HG02943 (cell line): ENCODE measurements at regions not wholly inside any gene's neighbourhood (a gene's known extent, or its start where the extent isn't known, plus 50 kb on each side); places are given as distances from the start of the nearest gene placed in this dataset.
"Not testable (repeated sequence)": the region's sequence is repeated elsewhere in the genome, so short reads cannot be mapped to it uniquely, and the experiment has no call there.

Experiments
- ATAC-seq: cut with Tn5 transposase; IDR thresholded peaks from one replicate; pipeline ENCODE4 v1.9.1; 2021; ENCODE audit warnings: mild to moderate bottlenecking, low read depth, moderate library complexity; ENCODE audit not compliant: unreplicated experiment

DNA sequence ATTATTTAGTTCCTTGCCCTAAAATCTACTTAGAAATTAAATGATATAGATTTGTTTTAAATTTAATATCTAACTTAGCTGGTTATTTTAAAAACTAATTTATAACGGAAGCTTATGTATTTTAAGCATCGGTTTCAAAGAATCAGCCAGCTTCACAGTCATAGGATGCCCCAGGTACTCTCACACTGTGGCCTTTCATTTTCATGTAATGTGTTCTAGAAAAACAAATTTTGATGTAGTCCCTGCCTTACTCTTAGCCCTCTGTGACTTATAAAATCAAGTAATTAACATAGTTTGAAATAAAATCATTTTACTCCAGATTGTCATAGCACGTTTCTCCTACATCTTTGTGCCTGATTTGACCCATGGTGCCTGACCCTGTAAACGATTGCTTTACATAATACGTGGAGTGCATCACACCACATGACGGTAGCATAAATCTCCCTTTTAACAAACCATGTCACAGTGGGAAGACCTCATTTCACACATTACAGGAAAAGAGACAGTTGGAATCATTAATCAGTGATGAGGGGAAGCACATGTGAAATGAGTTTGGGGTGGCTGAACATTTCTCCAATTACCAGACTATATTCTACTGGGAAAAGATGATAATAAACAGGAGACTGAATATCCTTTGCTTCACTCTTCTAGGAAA is 731.5 kb upstream of the CDH9 start:
- ATAC-seq = no peak

DNA sequence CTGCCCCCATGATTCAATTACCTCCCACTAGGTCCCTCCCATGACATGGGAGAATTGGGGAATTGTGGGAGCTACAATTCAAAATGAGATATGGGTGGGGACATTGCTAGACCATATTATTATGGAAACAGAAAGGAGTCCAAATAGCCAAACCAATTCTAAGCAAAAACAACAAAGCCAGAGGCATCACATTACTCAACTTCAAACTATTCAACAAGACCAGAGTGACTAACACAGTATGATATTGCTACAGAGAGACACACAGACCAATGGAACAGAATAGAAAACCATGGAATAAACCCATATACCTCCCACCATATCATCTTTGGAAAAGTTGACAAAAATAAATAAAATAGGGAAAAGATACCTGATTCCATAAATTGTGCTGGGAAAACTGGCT is 710.5 kb upstream of the CDH9 start:
- no peak for ATAC-seq

DNA sequence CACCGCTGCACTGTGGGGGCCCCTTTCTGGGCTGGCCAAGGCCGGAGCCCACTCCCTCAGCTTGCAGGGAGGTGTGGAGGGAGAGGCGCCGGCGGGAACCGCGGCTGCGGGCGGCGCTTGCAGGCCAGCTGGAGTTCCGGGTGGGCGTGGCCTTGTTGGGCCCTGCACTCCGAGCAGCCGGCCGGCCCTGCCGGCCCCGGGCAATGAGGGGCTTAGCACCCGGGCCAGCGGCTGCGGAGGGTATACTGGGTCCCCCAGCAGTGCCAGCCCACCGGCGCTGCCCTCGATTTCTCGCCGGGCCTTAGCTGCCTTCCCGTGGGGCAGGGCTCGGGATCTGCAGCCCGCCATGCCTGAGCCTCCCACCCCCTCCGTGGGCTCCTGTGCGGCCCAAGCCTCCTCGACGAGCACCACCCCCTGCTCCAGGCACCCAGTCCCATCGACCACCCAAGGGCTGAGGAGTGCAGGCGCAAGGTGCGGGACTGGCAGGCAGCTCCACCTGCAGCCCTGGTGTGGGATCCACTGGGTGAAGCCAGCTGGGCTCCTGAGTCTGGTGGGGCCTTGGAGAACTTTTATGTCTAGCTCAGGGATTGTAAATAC is 705.1 kb upstream of the CDH9 start:
- not testable (repeated sequence) for ATAC-seq

DNA sequence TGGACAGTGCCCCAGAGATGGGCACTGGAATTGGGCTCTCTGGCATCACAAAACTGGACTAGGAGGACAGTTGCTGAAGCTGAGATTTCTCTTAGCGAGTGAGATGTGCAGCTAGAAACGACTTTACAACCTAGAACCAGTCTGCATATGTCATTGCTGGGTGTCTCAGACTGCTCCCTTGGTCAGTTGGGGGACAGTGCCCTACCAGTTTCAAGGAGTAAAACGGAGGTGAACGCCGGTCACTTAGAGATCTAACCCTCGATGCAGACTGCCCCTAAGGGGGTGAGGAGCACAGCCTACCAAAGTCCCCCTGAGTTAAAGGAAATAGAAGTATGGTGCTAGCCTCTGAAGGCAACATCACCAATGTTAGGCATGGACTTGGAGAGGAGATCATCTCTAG is 704.4 kb upstream of the CDH9 start:
- ATAC-seq = no peak

DNA sequence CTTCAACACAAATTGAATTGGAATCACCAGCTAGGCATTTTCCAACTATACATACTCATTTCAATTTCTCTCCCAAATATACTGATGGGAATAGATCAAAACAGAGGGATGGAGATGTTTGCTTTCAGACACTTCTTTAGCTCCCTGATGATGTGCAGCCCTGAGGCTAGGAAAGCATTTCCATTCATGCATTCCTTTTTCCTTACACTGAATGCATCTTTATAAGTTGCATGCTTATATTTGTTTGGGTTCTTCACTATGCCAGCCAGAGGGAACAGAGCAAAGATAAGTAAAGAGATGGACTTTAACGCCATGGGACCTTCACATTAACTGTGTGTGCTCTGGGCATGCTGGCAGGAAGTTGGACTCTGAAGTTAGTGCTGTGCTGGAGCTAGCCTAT is 696.5 kb upstream of the CDH9 start:
- ATAC-seq = no peak

DNA sequence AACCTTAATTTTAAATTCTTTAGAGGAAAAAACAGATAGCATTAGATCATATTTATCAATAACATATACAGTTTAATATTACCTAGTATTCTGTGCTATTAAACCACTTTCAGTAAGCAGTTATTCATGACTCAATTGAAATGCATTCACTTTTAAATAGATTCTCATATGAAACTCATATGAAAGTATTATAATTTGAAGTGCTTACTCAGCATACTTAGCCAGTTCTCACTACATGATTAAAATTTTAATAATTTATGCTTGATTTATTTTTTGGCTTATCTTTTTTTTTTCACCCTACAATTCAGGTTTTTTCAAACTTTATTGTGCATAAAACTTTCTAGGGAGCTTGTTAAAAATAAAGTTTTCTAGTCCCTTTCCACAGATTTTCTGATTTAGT is 694.9 kb upstream of the CDH9 start:
- no peak for ATAC-seq

DNA sequence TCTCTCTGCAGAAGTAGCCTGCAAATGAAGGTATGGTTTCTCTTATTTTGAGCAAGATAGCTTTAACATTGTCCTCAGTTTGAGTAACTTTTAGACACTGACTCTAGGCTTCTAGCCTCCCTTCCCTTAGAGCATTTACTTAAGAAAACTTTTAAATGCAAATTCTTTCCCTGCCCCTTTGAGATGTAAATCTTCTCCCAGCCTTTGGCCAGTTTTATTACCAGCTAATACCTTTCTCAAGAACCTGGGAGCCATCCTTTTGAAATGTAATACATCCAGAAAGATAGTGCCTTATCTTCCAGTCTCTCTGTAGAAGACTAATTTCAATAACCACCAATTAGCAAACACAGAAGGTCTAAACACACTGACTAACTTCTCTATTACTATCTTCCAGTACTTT is 688.9 kb upstream of the CDH9 start:
- no peak for ATAC-seq

DNA sequence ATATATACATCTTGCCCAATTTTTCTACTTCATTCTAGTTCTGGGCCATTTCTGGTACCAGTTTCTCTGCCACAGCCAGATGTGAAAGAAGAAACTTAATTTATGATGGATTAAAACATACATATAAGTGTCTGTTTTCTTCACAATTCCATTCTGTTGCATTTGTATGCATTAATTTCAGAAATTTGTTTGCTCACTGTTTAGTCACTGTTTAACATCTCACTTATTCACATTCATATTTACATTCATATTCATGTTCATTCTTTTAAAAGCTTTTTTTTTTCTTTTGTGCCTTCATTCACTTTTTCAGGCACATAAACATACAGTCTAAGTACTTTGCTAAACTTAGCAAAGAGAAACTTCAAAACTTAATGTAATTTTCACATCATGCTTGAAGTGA is 684.0 kb upstream of the CDH9 start:
- ATAC-seq = no peak

DNA sequence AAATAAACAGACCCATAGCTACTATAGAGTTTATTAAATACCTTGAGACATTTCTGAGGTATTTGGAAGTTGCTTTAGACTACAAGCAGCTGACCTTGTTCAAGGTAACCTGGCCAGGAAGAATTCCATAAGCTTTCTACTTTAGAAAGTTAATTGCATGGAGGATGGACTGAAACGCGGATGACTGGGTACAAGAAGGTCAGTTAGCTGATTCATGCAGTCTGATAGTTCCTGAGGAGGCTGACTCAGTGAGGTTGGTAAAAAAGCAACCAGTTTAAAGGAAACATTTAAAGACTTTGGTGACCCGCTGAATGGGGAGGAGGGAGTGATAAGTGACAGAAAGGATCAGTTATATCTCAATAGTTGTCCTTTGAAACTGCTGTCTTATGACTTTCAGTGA is 670.1 kb upstream of the CDH9 start:
- no peak for ATAC-seq

DNA sequence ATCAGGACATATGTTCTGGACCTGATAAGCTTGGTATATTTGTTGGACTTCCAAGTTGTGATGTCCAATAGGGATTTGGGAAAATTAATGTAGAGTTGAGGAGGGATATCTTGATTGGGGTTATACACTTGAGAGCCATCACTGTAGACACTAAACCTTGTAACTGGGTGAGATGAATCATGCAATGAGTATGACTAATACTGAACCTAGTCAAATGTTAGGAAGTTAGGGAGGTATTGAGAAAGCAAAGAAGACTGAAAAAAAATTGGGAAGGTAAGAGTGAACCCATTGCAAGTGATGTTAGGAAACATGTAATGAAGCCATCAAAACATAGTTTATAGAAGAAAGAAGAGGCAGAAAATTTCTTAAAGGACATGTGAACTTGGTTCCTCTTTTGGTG is 668.4 kb upstream of the CDH9 start:
- ATAC-seq = no peak

DNA sequence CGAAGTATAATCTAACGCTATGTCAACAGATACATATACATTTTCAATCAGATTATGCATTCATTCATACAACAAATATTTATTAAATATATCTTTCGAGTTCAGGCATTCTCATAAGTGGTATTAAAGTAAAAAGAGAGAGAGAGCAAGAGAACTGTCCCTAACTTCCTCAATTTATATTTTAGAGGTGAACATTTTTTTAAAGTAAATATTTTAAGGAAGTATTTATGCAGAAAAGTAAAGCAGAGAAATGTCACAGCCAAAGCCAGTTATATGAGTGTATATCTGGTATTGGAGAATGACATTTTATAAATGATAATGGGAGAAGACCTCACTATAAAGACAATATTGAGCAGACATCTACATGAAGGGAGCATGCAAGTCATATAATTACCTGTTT is 667.3 kb upstream of the CDH9 start:
- ATAC-seq = no peak

DNA sequence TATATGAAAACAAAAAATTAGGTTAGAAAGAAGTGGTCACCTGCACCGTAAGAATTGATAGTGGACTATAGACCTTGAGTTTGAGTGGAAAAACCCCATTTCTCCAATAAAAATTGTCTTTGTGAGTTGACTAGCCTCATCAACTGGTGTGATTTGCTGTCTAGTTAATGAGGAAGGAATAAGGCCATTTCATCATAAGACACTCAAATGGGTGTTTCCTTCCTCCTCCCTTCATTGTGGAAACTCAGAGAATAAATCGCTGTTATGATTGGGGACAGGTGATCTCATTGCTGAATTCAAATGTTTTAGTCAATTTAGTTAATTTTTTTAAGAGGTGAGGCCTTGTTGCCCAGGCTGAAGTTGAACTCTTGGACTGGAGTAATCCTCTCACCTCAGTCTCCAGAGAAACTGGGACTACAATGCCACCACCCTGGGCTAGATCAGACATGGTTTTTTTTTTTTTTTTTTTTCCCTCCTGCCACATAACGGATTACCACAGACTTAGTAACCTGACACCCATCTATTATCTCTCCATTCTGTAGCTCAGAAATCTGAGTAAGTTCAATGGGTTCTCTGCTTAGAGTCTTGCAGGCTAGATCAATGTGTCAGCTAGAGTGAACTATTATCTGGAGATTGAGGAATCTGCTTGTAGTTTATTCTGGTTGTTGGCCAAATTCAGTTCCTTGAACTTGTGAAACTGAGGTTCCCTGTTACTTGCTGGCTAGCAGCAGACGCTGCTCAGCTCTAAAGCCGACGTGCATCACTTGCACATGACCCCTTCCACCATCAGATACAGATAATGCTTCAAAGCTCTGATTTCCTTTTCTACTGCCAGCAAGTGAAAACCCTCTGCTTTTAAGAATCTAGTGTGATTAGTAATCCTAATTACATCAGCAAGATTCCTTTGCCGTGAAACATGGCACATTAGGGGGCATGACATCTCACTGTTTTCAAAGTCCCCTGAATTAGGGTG is 663.8 kb upstream of the CDH9 start:
- ATAC-seq = no peak

DNA sequence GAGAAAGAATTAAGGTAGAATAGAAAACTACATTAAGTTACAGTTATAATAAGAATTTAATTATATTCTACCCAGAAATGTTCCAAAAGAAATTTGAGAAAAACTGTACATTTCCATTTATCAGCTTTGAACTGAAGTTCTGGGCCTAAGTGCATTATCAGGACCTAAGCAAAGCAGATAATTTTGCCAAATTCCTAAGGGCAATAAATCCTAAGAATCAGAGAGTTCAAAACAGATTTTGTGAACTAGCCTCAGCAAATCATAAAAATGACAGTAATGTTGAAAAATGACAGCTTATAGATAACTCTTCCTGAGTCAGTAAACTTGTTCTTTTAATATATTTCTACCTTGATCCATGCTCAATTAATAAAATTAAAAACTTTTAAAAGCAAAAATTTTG is 662.1 kb upstream of the CDH9 start:
- ATAC-seq = no peak

DNA sequence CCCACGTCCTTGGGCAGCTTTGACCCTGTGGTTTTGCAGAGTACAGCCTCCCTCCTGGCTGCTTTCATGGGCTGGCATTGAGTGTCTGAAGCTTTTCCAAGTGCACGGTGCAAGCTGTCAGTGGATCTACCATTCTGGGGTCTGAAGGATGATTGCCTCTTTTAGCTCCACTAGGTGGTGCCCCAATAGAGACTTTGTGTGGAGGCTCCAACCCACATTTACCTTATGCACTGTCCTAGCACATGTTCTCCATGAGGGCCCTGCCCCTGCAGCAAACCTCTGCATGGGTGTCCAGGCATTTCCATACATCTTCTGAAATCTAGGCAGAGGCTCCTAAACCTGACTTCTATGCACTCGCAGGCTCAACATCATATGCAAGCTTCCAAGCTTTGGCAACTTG is 644.2 kb upstream of the CDH9 start:
- ATAC-seq = no peak

DNA sequence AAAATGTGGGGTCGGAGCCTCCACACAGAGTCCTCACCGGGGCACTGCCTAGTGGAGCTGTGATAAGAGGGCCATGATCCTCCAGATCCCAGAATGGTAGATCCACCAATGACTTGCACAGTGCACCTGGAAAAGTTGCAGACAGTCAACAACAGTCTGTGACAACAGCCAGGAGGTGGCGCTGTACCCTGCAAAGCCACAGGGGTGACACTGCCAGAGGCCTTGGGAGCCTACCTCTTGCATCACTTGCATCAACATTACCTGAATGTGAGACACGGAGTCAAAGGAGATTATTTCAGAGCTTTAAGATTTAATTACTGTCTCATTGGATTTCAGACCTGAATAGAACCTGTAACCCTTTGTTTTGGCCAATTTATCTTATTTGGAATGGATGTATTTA is 614.1 kb upstream of the CDH9 start:
- no peak for ATAC-seq

DNA sequence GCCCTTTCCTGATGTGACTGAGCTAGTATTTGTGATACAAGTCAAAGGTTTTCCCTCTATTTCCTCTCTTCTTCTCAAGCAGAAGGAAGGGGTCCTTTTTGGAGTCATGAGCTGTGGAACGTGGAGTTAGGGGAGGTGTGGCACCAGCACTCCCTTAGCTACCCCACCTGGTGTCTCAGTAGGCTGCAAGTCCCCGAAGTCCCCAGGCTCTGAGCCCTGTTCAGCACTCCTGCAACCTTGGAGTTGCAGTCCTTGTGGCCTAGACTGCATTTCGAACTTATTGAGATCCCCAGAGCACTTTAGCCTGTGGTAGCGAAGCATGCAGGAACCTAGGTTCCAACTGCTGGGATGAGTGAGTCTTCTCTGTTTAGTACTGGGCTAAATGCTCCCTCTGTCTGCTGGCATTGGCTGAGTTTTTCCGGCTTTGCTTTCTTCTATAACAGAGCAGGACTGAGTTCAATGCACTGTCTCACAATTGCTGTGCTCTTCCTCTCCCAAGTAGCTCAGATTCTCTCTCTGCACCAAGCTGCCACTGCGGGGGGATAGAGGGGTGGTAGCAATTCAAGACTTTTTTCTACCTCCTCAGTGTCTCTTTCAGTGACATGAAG is 600.7 kb upstream of the CDH9 start:
- ATAC-seq = no peak

DNA sequence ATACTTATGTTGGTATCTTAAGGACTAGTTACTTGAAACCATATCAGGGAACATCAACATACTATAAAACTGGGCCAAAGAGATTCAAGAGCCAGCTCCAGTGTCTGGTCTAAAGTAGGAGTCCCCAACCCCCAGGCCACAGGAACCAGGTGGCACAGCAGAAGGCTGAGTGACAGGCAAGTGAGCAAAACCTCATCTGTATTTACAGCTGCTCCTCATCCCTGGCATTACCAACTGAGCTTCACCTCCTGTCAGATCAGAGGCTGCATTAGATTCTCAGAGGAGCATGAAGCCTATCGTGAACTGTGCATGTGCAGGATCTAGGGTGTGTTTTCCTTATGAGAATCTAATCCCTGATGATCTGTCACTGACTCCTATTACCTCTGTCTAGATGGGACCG is 581.6 kb upstream of the CDH9 start:
- no peak for ATAC-seq

DNA sequence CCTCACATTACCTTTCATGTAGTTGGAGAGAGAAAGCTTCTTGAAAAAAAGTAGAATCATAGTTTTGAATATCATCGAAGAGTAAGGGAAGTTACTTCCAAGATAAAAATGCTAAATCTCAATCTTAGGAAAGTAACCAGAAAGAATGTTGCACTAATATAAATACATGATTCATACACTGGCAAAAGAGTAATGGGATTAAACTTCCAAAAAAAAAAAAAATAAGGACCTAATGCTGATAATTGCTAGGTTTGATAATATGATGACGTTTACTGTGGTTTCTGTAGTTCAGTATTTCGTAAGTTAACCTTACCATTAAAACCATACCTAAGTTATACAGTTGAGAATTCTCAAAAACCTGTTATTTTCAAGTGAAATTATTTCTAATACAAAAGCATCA is 573.8 kb upstream of the CDH9 start:
- ATAC-seq = no peak

DNA sequence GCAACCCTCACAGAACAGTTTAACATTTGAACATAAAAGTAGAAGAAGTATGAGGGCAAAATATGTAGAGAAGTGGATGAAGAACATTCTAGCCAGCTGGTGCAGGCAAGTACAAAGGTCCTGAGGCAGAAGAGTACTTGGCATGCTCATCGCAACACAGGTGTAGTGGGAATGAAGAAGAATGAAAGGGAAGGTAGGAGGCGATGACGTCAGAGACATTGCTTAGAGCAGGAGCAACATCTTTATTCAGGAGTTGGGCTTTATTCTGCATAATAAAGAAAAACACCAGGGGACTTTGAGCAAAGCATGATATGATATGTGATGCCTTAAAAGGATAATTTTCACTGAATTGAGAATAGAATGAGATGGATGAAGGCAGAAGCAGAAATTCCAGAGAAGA is 570.6 kb upstream of the CDH9 start:
- ATAC-seq = no peak

DNA sequence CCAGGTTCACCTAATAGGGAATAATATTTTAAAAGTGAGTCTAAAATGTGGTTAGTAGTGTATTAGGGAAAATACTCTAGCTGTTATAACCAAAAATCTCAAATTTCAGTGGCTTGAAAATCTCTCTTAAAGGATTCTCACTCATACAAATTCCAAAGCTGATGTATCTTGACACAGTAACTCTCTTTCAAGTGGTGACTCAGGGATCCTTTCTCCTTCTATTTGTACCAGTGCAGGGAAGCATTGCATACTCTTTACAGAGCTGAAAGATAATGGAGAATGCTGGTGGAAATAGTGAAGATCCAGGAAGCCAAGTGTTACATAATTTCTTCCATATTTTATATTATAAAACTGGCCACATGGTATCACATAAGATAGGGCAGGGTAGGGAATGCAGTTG is 560.2 kb upstream of the CDH9 start:
- ATAC-seq = no peak

DNA sequence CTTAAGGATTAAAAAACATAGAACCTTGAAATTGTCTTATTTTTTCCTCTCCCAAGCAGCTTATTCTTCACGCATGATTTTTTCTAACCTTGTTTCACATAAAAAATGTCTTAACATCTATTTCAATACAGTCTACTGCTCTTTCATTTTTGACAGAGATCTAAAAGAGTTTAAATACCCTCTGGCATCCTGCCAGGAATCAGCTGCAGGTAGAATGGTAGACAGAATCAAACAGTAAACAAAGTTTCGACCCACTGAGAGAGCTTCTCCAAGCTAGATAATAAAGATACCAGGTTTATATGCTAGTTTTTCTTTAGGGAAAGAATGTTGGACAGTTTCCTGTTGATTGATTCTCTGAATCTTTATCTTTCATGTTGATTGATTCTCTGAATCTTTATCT is 555.8 kb upstream of the CDH9 start:
- no peak for ATAC-seq
